ENCODE measurements at regions not wholly inside any gene's neighbourhood (a gene's known extent, or its start where the extent isn't known, plus 50 kb on each side); places are given as distances from the start of the nearest gene placed in this dataset.
"Not testable (repeated sequence)": the region's sequence is repeated elsewhere in the genome, so short reads cannot be mapped to it uniquely, and the experiment has no call there.

- TF ChIP-seq, protein P1, sequence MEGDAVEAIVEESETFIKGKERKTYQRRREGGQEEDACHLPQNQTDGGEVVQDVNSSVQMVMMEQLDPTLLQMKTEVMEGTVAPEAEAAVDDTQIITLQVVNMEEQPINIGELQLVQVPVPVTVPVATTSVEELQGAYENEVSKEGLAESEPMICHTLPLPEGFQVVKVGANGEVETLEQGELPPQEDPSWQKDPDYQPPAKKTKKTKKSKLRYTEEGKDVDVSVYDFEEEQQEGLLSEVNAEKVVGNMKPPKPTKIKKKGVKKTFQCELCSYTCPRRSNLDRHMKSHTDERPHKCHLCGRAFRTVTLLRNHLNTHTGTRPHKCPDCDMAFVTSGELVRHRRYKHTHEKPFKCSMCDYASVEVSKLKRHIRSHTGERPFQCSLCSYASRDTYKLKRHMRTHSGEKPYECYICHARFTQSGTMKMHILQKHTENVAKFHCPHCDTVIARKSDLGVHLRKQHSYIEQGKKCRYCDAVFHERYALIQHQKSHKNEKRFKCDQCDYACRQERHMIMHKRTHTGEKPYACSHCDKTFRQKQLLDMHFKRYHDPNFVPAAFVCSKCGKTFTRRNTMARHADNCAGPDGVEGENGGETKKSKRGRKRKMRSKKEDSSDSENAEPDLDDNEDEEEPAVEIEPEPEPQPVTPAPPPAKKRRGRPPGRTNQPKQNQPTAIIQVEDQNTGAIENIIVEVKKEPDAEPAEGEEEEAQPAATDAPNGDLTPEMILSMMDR (conservative IDR thresholded peaks at IDR 0.05; ENCODE audit: low read depth, low read length): not testable (repeated sequence)
- not testable (repeated sequence) for TF ChIP-seq EZH2 (IDR thresholded peaks at IDR 0.05; ENCODE audit: borderline replicate concordance, low read depth, low read length, poor library complexity, severe bottlenecking)
Observed at GRCh38 chr12:92232371-92232932, 86.8 kb upstream of the BTG1 start.

Data from A673 (cell line).